AML-193 (cell line): ENCODE measurements at regions not wholly inside any gene's neighbourhood (a gene's known extent, or its start where the extent isn't known, plus 50 kb on each side); places are given as distances from the start of the nearest gene placed in this dataset.
"Not testable (repeated sequence)": the region's sequence is repeated elsewhere in the genome, so short reads cannot be mapped to it uniquely, and the experiment has no call there.

Experiments used
- DNase-seq, 2 experiments: peaks; one replicate each; lab custom pipeline; 2025; lab: John Stamatoyannopoulos, UW

DNA sequence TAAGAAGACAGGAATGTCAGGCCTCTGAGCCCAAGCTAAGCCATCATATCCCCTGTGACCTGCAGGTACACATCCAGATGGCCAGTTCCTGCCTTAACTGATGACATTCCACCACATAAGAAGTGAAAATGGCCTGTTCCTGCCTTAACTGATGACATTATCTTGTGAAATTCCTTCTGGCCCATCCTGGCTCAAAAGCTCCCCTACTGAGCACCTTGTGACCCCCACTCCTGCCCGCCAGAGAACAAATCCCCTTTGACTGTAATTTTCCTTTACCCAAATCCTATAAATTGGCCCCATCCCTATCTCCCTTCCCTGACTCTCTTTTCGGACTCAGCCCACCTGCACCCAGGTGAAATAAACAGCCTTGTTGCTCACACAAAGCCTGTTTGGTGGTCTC is 537.2 kb upstream of the CRIM1 start:
- not testable (repeated sequence) for DNase-seq

- not testable (repeated sequence) for DNase-seq
Measured at GRCh38 chr2:35814597-35814996, 541.0 kb upstream of the CRIM1 start.

GRCh38 chr2:35803126-35803525 is 552.5 kb upstream of the CRIM1 start:
- DNase-seq: no peak

- DNase-seq: no peak
Measured at GRCh38 chr2:35794796-35795450, 560.7 kb upstream of the CRIM1 start.

DNA sequence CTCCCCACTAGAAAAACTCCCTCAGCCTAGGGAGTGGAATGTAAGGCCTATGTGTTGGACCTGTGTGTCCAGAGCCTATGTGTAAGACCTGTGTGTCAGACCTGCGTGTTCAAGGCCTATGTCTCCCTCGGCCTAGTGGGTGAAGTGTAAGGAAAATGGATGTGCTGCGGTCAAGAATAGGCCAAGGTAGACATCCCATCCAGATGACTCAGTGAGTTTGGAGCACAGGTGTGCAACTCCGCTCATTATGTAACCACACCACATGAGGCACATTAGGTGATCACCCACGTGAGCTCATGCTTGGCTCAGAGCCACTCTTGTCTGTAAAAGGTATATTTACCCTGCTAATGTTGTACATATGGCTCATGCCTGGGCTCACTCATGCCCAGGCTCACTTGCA is 565.3 kb upstream of the CRIM1 start:
- DNase-seq: no peak

DNA sequence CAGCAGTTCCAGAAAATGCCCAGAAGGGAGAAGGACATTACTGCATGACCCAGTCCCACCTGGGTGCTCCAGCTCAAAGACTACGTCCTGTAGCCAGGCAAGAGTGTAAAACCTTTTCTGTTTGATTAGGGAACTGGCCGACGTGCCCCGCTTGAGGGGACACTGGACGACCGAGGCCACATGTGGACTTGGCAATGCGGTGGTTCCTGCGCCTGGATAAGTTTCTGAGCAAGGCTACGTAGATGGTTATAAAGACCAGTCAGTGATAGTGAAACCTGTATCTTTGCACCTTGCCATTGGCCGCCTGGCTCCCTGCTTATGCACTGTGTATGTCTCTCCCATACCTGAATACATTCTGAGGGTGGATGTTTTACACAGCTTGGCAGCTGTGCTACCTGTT is 567.0 kb upstream of the CRIM1 start:
- no peak for DNase-seq

GRCh38 chr2:35787302-35788031 is 568.1 kb upstream of the CRIM1 start:
- DNase-seq: no peak

GRCh38 chr2:35785564-35785963 is 570.0 kb upstream of the CRIM1 start:
- no peak for DNase-seq

DNA sequence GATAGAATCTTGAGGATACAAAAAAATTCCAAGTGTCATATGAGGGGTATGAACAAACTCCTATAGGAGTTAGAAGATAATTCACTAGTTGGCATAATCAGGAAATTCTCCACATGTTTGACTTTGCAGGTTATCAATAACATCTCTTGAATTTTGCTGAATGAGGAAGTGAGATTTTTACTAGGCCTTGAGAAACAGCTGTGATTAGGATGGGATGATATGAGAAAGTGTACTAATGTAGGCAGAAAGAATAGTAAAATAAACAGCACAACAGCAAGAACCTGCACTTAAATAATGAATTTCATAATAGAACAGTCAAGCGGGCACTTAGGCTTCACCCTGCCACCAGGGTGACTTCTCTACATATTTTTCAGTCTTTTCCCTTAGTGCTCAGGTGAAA is 570.8 kb upstream of the CRIM1 start:
- no peak for DNase-seq

GRCh38 chr2:35783723-35784122 is 571.9 kb upstream of the CRIM1 start:
- DNase-seq: no peak

DNA sequence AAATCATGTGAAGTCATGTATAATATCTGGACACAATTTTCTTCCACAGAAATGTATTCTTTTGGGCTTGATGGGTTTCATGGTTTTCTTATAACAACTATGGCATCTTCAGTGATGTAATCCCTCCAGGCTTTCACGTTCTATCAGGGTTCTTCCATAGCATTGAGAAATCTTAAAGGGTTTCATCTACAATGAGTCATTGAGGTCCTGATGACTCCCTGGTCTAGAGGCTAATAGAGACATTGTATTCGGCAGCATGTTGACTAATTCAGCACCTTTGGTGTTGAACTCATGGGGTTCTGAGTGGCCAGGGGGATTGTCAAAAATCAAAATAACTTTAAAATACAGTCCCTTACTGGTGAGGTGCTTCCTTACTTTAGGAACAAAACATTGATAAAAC is 614.0 kb upstream of the CRIM1 start:
- DNase-seq: no peak

- no peak for DNase-seq
Measured at GRCh38 chr2:35731674-35732073, 623.9 kb upstream of the CRIM1 start.

- no peak for DNase-seq
Measured at GRCh38 chr2:35714883-35715282, 640.7 kb upstream of the CRIM1 start.

GRCh38 chr2:35708411-35708923 is 647.1 kb upstream of the CRIM1 start:
- DNase-seq: no peak

- DNase-seq: no peak
Measured at GRCh38 chr2:35688309-35688708, 667.3 kb upstream of the CRIM1 start.

DNA sequence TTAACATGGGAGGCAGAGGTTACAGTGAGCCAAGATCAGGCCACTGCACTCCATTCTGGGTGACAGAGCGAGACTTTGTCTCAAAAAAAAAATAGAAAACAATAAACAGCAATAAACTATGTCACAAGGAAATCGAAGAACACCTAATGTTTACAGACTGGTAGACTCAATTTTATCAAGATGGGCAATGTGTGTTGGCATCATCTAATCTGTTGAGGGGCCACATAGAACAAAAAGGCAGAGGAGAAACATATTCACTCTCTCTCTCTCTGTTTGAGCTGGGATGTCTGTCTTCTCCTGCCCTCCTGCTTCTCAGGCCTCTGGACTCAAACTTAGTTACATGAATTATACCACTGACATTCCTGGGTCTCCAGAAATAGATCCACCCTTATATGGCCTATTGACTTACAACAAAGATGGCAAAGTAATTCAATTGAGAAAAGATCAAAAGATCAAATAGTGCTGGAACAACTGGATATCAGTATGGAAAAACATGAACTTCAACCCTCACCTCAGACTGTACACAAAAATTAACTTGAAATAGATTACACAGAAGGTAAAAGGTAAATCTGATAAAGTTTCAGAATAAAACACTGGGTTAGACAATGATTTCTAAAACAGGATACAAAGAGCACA is 703.8 kb upstream of the CRIM1 start:
- DNase-seq: no peak

GRCh38 chr2:35614640-35615039 is 740.9 kb upstream of the CRIM1 start:
- DNase-seq: no peak

- no peak for DNase-seq
Measured at GRCh38 chr2:35606394-35606793, 749.2 kb upstream of the CRIM1 start.

GRCh38 chr2:35598310-35598709 is 757.3 kb upstream of the CRIM1 start:
- no peak for DNase-seq

DNA sequence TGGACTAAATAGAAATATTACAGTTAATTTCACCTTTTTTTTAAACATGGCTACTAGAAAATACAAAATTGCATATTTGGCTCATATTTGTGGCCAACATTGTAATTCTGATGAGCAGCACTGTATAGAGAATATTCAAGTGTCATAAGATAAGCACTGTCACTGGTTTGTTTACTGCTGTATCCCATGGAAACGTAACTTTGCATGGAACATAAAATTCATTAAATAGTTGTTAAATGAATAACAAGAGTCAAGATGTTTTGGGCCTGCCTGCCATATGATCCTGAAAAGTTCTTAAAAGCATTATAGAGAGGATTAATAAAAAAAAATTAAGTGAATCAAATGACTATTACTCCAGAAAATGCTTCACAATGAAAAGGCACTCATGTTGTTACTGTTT is 763.7 kb upstream of the CRIM1 start:
- DNase-seq: no peak

GRCh38 chr2:35585972-35586371 is 769.6 kb upstream of the CRIM1 start:
- DNase-seq: no peak

GRCh38 chr2:35582637-35583036 is 772.9 kb upstream of the CRIM1 start:
- no peak for DNase-seq

DNA sequence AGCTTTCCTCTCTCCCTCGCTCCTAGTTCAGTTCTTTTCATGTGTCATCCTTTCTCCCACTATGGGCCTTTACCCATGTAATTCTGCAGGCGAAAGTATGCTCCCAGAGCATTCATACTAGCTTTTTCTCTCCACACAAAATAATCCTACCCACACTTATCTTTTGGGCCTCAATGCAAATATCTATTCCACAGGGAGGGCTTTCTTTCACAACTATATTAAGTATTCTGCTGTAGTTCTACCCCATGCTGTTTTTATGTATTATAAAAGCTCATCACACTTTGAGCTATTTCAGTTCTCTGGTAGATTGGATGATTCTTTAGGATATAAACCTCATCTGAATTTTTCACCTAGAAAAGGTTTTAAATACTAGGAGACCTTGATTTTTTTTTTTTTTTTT is 774.6 kb upstream of the CRIM1 start:
- no peak for DNase-seq
